C1 segment of cervical spinal cord (tissue), 14 donors: ENCODE measurements at regions not wholly inside any gene's neighbourhood (a gene's known extent, or its start where the extent isn't known, plus 50 kb on each side); places are given as distances from the start of the nearest gene placed in this dataset.

ENCODE experiments used
- DNase-seq, 14 donors: peaks; one replicate each; lab custom pipeline; 2025; lab: John Stamatoyannopoulos, UW

DNA sequence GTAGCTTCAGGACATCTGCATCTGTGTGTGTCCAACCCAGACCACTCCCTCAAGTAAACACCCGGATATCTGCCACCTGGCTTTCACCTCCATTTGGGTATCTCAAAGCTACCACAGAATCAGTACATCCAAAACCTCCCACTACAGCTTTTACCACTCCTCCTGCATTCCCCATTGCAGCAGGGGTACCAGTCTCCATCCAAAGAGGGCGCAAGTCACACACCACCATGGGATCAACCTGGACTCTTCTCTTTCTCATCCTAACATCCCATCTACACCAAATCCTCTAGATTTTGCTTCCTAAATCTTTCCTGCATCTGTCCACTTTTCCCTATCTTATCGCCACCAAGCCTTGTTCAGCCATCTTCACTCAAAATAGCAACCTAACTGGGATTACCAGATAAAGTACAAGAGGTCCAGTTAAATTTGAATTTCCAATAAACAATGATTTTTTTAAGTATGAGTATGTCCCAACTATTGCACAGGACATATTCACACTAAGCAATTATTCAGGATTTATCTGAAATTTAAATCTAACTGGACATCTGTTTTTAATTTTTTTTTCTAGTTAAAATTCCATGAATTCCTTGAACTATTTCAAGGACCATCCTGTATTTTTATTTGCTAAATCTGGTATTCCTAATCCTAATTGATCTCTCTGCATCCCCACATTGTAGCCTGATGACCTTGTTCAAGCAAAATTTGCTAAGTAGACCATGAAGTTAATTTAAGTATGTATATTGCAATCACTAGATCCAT is 164.3 kb upstream of the MLN start:
- no peak for DNase-seq

DNA sequence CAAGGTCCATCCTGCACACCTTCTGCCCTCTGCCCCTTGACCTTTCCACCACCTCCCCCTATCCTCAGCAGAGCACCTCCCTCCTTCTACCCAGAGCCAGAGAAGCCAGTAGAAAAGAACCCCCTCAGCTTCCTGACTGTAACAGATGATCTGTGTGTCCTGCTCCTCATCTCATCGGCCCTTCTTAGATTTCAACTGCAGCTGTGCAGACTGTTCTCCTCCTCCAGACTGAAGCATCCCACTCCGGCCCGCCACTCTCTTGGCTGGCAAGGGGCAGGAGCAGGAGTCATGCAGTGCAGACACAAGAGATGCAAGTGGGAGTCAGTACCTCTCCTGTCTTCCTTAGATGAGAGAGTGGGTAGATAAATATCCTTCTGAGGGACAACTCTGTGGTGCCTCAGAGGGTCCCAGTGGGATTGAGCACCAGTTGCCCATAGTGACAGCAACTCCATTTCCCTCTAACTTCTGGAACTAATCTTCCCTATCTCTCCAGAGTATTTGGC is 163.5 kb upstream of the MLN start:
- DNase-seq, result no peak

- no peak for DNase-seq
Measured at GRCh38 chr6:33966536-33966935, 162.7 kb upstream of the MLN start.

DNA sequence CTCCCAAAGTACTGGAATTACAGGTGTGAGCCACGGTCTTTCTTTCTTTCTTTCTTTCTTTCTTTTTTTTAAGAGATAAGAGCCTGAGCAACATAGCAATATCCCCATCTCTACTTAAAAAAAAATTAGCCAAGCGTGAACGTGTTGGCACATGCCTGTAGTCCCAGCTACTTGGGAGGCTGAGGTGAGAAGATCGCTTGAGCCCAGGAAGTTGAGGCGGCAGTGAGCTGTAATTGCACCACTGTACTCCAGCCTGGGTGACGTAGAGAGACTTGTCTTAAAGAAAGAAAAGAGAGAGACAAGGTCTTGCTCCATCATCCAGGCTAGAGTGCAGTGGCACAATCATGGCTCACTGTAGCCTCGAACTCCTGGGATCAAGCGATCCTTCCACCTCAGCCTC is 162.0 kb upstream of the MLN start:
- DNase-seq, result no peak

DNA sequence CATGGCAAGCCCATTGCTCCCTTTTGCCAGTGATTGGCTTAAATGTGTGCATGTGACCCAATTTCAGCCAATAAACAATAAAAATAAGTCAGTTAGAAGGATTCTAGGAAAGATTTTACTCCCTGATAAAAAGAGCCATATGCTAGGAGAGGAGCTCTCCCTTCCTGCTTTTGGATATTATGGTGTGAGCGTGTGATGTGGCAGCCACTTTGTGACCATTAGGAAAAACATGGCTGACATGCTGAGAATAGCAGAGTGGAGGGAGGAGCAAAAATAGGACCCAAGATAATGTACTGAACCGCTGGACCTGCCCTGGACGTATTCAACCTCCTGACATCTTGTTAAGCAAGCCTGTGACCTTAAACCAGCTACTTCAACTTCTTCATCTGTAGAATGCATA is 160.6 kb upstream of the MLN start:
- no peak for DNase-seq

DNA sequence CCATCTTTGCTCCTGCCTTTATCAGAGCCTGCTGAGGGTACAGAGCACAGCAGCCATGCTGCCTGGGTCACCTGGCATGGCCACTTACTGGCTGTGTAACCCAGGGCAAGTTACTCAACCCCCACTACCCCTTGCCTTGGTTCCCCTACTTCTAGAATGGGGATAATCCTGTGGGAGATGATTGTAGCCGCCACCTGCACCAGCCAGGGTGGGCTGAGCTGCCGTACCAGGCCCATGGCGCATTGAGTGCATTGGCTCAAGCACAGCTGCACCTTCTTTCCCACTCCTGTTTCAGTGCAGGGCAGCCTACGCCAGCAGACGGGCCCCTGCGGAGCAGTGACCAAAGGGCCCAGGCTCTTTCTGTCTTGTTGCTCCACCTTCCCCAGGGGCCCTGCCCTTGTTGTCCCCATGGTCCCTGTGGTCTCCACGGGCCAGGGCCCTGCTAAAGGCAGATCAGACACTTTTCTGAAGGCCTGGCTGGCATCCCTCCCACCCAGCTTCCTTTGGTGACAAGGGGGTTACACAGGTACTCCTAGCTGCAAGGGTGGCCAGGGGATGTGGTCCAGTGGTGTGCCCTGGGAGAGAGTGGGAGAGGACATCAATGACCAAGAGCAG is 159.4 kb upstream of the MLN start:
- no peak for DNase-seq

GRCh38 chr6:33962246-33963027 is 158.6 kb upstream of the MLN start:
- DNase-seq, result no peak

GRCh38 chr6:33961691-33962090 is 157.9 kb upstream of the MLN start:
- DNase-seq, result no peak

DNA sequence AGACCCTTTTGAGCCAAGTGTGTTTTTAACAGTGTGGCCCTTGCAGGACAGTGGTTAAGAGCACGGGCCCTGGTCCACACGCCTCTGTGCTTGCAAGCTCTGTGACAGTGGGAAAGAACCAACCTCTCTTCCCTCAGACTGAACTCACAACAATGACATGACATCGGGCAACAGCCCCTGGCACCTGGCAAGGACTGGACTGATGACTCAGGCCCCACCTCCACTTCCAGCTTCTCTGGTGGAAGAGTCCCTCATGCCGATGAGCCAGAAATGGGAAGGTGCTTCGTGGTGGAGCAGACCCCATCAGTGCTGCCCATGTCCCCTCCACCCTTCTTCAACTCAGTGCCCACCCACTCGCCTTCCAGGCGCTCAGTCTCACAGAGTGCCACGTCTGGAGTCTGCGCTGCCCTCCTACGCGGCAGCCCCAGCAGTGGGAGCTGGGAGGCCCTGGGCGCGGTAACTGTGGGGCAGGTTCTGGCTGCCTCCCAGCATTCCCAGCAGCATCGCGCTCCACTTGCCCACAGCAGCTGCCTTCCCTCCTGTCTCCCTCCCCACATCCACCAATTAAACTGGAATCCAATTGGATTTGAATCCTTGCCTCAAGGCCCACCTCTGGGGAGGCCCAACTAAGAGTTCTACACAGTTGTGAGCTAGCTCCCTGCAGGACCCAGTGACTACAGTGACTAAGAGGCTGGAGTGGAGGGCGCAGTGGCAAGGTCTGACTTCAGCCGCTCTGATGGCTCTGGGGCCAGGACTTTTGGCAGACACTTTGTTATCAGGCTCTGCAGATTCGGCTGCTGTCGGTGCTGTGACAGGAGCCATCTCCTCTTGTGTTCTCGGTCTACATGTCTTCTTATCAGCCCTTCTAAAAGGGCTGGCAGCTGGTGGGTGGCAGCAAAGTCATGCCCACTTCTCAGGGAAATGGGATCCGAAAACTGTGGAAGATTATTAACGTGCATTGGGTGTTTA is 156.8 kb upstream of the MLN start:
- no peak for DNase-seq

GRCh38 chr6:33959661-33960344 is 156.0 kb upstream of the MLN start:
- DNase-seq, result no peak

DNA sequence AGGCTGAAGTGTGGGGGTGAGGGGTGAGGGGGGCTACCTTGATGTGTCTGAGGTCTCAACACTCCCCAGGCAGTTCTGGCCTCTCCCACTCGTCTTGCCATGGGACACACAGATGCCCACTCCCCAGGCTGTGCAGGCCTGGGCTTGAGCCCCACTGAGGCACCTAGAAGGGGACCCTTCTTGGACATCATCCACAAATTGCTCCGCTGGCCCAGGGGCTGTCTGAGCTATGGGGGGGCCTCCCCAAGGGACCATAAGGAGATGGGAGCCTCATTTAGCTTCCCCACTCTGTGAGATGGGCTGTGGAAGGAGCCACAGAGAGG is 155.5 kb upstream of the MLN start:
- no peak for DNase-seq

DNA sequence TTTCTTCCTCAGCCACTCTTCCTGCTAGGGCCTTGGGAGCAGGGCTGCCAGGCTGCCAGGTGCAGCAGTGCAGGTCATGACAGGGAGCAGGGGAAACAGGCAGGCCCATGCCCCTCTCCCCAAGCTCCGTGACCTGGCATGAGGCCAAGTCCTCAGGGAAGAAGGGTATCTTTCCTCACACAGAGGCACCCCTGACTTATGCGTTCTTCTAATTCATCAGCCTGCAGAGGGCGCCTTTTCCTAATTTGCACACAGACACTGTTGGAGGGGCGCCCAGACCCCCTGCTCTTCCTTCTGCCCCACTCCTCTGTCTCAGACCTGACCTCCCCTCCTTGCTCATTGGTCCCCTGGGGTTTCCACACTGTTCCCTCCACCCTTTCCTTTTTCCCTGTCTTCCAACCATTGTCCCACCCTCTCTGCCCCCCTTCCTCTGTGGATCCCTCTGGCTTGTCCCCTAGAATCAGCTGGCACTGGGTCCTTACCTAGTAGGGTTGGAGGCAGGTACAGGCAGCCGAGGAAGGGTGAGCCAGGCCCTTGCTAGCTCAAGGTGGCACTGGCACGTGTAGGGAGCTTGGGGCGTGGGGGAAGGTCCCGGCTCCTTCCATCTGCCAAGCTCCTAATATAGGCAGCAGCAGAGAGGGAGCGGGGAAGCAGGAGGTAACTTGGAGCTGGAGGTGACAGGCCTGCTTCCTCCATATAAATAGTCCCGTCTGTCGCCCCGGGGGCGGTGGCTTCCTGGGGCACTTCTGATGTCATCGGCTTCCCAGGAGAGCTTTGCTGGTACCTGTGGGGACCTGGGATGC is 154.9 kb upstream of the MLN start:
- DNase-seq, result no peak

GRCh38 chr6:33957892-33958525 is 154.2 kb upstream of the MLN start:
- no peak for DNase-seq

- no peak for DNase-seq
Measured at GRCh38 chr6:33957131-33957891, 153.5 kb upstream of the MLN start.

- DNase-seq, result no peak
Measured at GRCh38 chr6:33956206-33956605, 152.4 kb upstream of the MLN start.

- DNase-seq, result no peak
Measured at GRCh38 chr6:33955566-33955965, 151.8 kb upstream of the MLN start.

GRCh38 chr6:33954453-33954852 is 150.7 kb upstream of the MLN start:
- DNase-seq, result no peak

GRCh38 chr6:33953171-33953570 is 149.4 kb upstream of the MLN start:
- no peak for DNase-seq

DNA sequence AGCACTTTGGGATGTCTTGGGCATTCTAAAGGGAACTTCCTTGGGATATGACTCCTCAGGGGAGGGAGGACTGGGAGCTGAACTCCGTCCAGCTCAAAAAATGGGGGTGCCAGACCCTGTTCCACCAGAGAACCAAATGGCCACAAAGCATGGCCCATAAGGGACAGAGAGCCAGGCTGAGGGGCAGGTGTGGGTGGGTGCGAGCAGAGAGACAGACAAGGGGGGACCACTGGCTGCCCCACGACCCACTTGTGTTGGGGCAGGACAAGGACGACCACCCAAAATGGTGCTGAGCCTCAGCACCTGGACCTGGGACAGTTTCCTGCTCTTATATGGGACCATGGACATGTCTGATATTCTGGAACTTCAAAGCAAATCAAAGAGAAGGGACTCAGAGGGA is 148.2 kb upstream of the MLN start:
- no peak for DNase-seq
